ENCODE measurements at regions not wholly inside any gene's neighbourhood (a gene's known extent, or its start where the extent isn't known, plus 50 kb on each side); places are given as distances from the start of the nearest gene placed in this dataset.
"Not testable (repeated sequence)": the region's sequence is repeated elsewhere in the genome, so short reads cannot be mapped to it uniquely, and the experiment has no call there.

- DNase-seq = not testable (repeated sequence)
These were observed 283.7 kb downstream of the KCNJ2 start for GRCh38 chr17:70453075-70453474.

- DNase-seq = no peak
These were observed 285.0 kb downstream of the KCNJ2 start for GRCh38 chr17:70454377-70454776.

GRCh38 chr17:70454908-70455307, 285.6 kb downstream of the KCNJ2 start:
- DNase-seq = no peak

- DNase-seq = no peak
These were observed 295.7 kb downstream of the KCNJ2 start for GRCh38 chr17:70464995-70465394.

- no peak for DNase-seq
These were observed 299.3 kb downstream of the KCNJ2 start for GRCh38 chr17:70468661-70469060.

GRCh38 chr17:70473049-70473448, 303.7 kb downstream of the KCNJ2 start:
- no peak for DNase-seq

GRCh38 chr17:70476368-70476767, 307.0 kb downstream of the KCNJ2 start:
- no peak for DNase-seq

GRCh38 chr17:70478902-70479301, 309.6 kb downstream of the KCNJ2 start:
- no peak for DNase-seq

- no peak for DNase-seq
These were observed 310.4 kb downstream of the KCNJ2 start for GRCh38 chr17:70479779-70480178.

- no peak for DNase-seq
These were observed 314.3 kb downstream of the KCNJ2 start for GRCh38 chr17:70483624-70484023.

- no peak for DNase-seq
These were observed 314.7 kb downstream of the KCNJ2 start for GRCh38 chr17:70484050-70484449.

- DNase-seq = no peak
These were observed 315.2 kb downstream of the KCNJ2 start for GRCh38 chr17:70484496-70484895.

GRCh38 chr17:70492368-70492767, 323.0 kb downstream of the KCNJ2 start:
- no peak for DNase-seq

- no peak for DNase-seq
These were observed 324.0 kb downstream of the KCNJ2 start for GRCh38 chr17:70493277-70493874.

- no peak for DNase-seq
These were observed 329.3 kb downstream of the KCNJ2 start for GRCh38 chr17:70498631-70499030.

- DNase-seq = no peak
These were observed 329.9 kb downstream of the KCNJ2 start for GRCh38 chr17:70499067-70499786.

GRCh38 chr17:70503449-70503848, 334.1 kb downstream of the KCNJ2 start:
- no peak for DNase-seq

- DNase-seq = no peak
These were observed 341.0 kb downstream of the KCNJ2 start for GRCh38 chr17:70510288-70510687.

GRCh38 chr17:70517816-70518215, 348.5 kb downstream of the KCNJ2 start:
- no peak for DNase-seq

- no peak for DNase-seq
These were observed 350.0 kb downstream of the KCNJ2 start for GRCh38 chr17:70519300-70519699.

- no peak for DNase-seq
These were observed 351.1 kb downstream of the KCNJ2 start for GRCh38 chr17:70520447-70520846.

- DNase-seq = no peak
These were observed 351.6 kb downstream of the KCNJ2 start for GRCh38 chr17:70520956-70521355.

- DNase-seq = no peak
These were observed 352.5 kb downstream of the KCNJ2 start for GRCh38 chr17:70521821-70522256.

GRCh38 chr17:70523426-70523825, 354.1 kb downstream of the KCNJ2 start:
- DNase-seq = no peak

- not testable (repeated sequence) for DNase-seq
These were observed 355.7 kb downstream of the KCNJ2 start for GRCh38 chr17:70525035-70525434.

All from stimulated activated CD4-positive, alpha-beta T cell treated with anti-CD3 and anti-CD28 coated beads, Interleukin-2, amount 100 ng/mL, for 48 hours (primary cell).